H9 (cell line): ENCODE measurements at regions not wholly inside any gene's neighbourhood (a gene's known extent, or its start where the extent isn't known, plus 50 kb on each side); places are given as distances from the start of the nearest gene placed in this dataset.

Source experiments
- DNase-seq: peaks from one replicate; pipeline ENCODE4 v3.0.0-alpha.2; 2017
- H2AFZ ChIP-seq: one replicate; pipeline ENCODE4 v1.6.1; 2013; ENCODE audit warnings: mild to moderate bottlenecking, low read length, control low read depth, moderate library complexity
- H2AK5ac ChIP-seq: 2 replicates; pipeline ENCODE4 v1.6.1; 2013; ENCODE audit warnings: low read length, control low read depth, mixed read lengths; ENCODE audit not compliant: insufficient read length
- H2BK120ac ChIP-seq: one replicate; pipeline ENCODE4 v1.6.1; 2013; ENCODE audit warnings: low read depth, mild to moderate bottlenecking, low read length, control low read depth, inconsistent platforms; ENCODE audit not compliant: poor library complexity, severe bottlenecking
- H2BK12ac ChIP-seq: 2 replicates; pipeline ENCODE4 v1.6.1; 2013; ENCODE audit warnings: low read length, control low read depth, mixed read lengths, low read depth; ENCODE audit not compliant: insufficient read length
- H2BK15ac ChIP-seq: 2 replicates; pipeline ENCODE4 v1.6.1; 2013; ENCODE audit warnings: low read depth, low read length, control low read depth
- H2BK20ac ChIP-seq: one replicate; pipeline ENCODE4 v1.6.1; 2013; ENCODE audit warnings: low read depth, mild to moderate bottlenecking, low read length, control low read depth, inconsistent platforms; ENCODE audit not compliant: poor library complexity, severe bottlenecking
- H2BK5ac ChIP-seq: 2 replicates; pipeline ENCODE4 v1.6.1; 2013; ENCODE audit warnings: low read length, control low read depth, mixed read lengths; ENCODE audit not compliant: insufficient read length
- H3K14ac ChIP-seq: 2 replicates; pipeline ENCODE4 v1.6.1; 2013; ENCODE audit warnings: low read length, control low read depth; ENCODE audit not compliant: insufficient read depth
- H3K18ac ChIP-seq: 2 replicates; pipeline ENCODE4 v1.6.1; 2013; ENCODE audit warnings: low read depth, mild to moderate bottlenecking, mixed read lengths, low read length, control low read depth; ENCODE audit not compliant: insufficient read length
- H3K23ac ChIP-seq: 2 replicates; pipeline ENCODE4 v1.6.1; 2013; ENCODE audit warnings: low read length, control low read depth, mixed read lengths, low read depth; ENCODE audit not compliant: insufficient read length
- H3K23me2 ChIP-seq: 2 replicates; pipeline ENCODE4 v1.6.1; 2013; ENCODE audit warnings: low read depth, mild to moderate bottlenecking, mixed read lengths, low read length, control low read depth; ENCODE audit not compliant: insufficient read length, poor library complexity, severe bottlenecking
- H3K27ac ChIP-seq: 2 replicates; pipeline ENCODE4 v1.5.1; 2013; ENCODE audit warnings: low read length, control low read depth, mixed read lengths, low read depth; ENCODE audit not compliant: insufficient read length
- H3K27me3 ChIP-seq: 2 replicates; pipeline ENCODE4 v1.6.1; 2013; ENCODE audit warnings: low read length, control low read depth, inconsistent platforms; ENCODE audit not compliant: insufficient read depth
- H3K4ac ChIP-seq: 2 replicates; pipeline ENCODE4 v1.6.1; 2013; ENCODE audit warnings: low read depth, mild to moderate bottlenecking, control low read depth, inconsistent platforms, low read length, moderate library complexity
- H3K4me1 ChIP-seq: 2 replicates; pipeline ENCODE4 v1.6.1; 2013; ENCODE audit warnings: low read length, control low read depth, inconsistent platforms; ENCODE audit not compliant: insufficient read depth
- H3K4me2 ChIP-seq: 2 replicates; pipeline ENCODE4 v1.6.1; 2013; ENCODE audit warnings: low read length, control low read depth, mixed read lengths; ENCODE audit not compliant: insufficient read length, insufficient read depth
- H3K56ac ChIP-seq: 2 replicates; pipeline ENCODE4 v1.6.1; 2013; ENCODE audit warnings: low read depth, mild to moderate bottlenecking, mixed read lengths, low read length, control low read depth; ENCODE audit not compliant: insufficient read length
- H3K79me1 ChIP-seq: 2 replicates; pipeline ENCODE4 v1.6.1; 2013; ENCODE audit warnings: low read depth, mild to moderate bottlenecking, moderate library complexity, low read length, control low read depth, inconsistent platforms; ENCODE audit not compliant: insufficient read depth, poor library complexity, severe bottlenecking
- H3K79me2 ChIP-seq: 2 replicates; pipeline ENCODE4 v1.6.1; 2013; ENCODE audit warnings: low read length, control low read depth, inconsistent platforms; ENCODE audit not compliant: insufficient read depth
- H3K9ac ChIP-seq: 2 replicates; pipeline ENCODE4 v1.6.1; 2013; ENCODE audit warnings: low read length, control low read depth, mixed read lengths; ENCODE audit not compliant: insufficient read length; ENCODE audit errors: extremely low read depth
- H3K9me3 ChIP-seq: one replicate; pipeline ENCODE4 v1.6.1; 2013; ENCODE audit warnings: low read depth, low read length, inconsistent platforms; ENCODE audit not compliant: control insufficient read depth
- H3T11ph ChIP-seq: one replicate; pipeline ENCODE4 v1.6.1; 2013; ENCODE audit warnings: mild to moderate bottlenecking, low read length, control low read depth, inconsistent platforms
- H4K20me1 ChIP-seq: one replicate; pipeline ENCODE4 v1.6.1; 2013; ENCODE audit not compliant: control insufficient read depth, insufficient read length, insufficient read depth
- H4K5ac ChIP-seq: 2 replicates; pipeline ENCODE4 v1.6.1; 2013; ENCODE audit warnings: low read depth, mild to moderate bottlenecking, mixed read lengths, low read length, control low read depth; ENCODE audit not compliant: insufficient read length
- H4K8ac ChIP-seq: replicated peaks from 2 replicates; pipeline ENCODE4 v1.6.1; 2013; ENCODE audit warnings: low read length, control low read depth, mixed read lengths, low read depth; ENCODE audit not compliant: insufficient read length
- H4K91ac ChIP-seq: 2 replicates; pipeline ENCODE4 v1.6.1; 2013; ENCODE audit warnings: low read depth, mild to moderate bottlenecking, moderate library complexity, mixed read lengths, low read length, control low read depth; ENCODE audit not compliant: insufficient read length
- H3K27ac Mint-ChIP-seq, 3 experiments: 2 replicates in 2 of 3; 3 replicates in 1 of 3; pipeline ENCODE4 v1.8.0; 2020 to 2021; ENCODE audit warnings: mixed read lengths in 3 of 3, mild to moderate bottlenecking in 1 of 3, moderate library complexity in 1 of 3
- H3K27me3 Mint-ChIP-seq: 2 replicates; pipeline ENCODE4 v1.8.0; 2021; ENCODE audit warnings: low read depth, mild to moderate bottlenecking, moderate library complexity, mixed read lengths
- H3K36me3 Mint-ChIP-seq, 3 experiments: 2 replicates in 2 of 3; 3 replicates in 1 of 3; pipeline ENCODE4 v1.8.0; 2020 to 2021; ENCODE audit warnings: low read depth in 3 of 3, mixed read lengths in 3 of 3; ENCODE audit not compliant: insufficient read depth in 1 of 3
- H3K4me1 Mint-ChIP-seq, 2 experiments: 2 replicates each; pipeline ENCODE4 v1.8.0; 2020; ENCODE audit warnings: mixed read lengths in 2 of 2
- H3K4me3 Mint-ChIP-seq, 2 experiments: 2 replicates in 1 of 2; 3 replicates in 1 of 2; pipeline ENCODE4 v1.8.0; 2020 to 2021; ENCODE audit warnings: mild to moderate bottlenecking in 2 of 2, mixed read lengths in 2 of 2, moderate library complexity in 1 of 2
- H3K9me3 Mint-ChIP-seq, 2 experiments: 2 replicates in 1 of 2; 3 replicates in 1 of 2; pipeline ENCODE4 v1.8.0; 2020; ENCODE audit warnings: mild to moderate bottlenecking in 2 of 2, mixed read lengths in 2 of 2, moderate library complexity in 1 of 2
- WGBS: extraction: QIAGEN DNeasy Blood & Tissue Kit; methylation state at CpG from one replicate; pipeline ENCODE4 v1.1.7; 2013; ENCODE audit warnings: missing lambda C conversion rate, low lambda C conversion rate, mixed read lengths; ENCODE audit not compliant: insufficient read length; ENCODE audit errors: extremely low coverage; 5-methylcytosine and 5-hydroxymethylcytosine counted together
- TF ChIP-seq, protein P1 (sequence below): fragments of 200-600 bp; sonication (generic); conservative IDR thresholded peaks from 3 replicates; pipeline ENCODE4 v1.8.0; 2021; ENCODE audit warnings: antibody characterized with exemption, mild to moderate bottlenecking

DNA sequence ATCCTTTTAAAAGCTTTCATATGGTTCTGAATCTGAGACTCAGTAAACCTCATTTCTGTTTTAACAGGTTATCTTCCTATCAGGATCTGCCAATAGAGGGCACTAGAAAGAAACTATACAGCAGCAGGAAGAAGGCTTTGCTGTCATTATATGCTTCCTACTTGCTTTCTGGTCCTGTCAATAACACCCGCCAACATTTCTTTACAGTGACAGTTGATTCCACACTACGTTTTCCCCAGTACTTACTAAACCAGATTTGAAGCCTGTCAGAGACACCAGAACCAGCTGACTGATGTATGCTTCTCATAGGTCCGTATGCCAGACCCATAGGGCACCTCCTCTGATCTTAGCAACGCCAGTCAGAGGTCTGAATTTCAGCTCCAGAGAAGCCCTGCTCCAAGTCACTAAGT is 341.0 kb upstream of the NEGR1 start:
- no peak overlapping the region for H3K27ac ChIP-seq
- no peaks in the 10 kb centered on the region for H3K23me2 ChIP-seq
- peak; percentile 38 for DNase-seq
- Mint-ChIP-seq H3K27me3 (no peaks in the 10 kb centered on the region), H3K4me3 (peak overlapping the region in 1 of 2 experiments; percentile 6; a peak in 1 of 5 replicates), H3K9me3 (no peaks in the 10 kb centered on the region), H3K27ac (no peak overlapping the region), H3K4me1 (peaks cover 0 to 2% of the 10 kb centered on the region in 2 experiments; a peak in 1 of 4 replicates), H3K36me3 (no peaks in the 10 kb centered on the region)
- TF ChIP-seq, protein P1, sequence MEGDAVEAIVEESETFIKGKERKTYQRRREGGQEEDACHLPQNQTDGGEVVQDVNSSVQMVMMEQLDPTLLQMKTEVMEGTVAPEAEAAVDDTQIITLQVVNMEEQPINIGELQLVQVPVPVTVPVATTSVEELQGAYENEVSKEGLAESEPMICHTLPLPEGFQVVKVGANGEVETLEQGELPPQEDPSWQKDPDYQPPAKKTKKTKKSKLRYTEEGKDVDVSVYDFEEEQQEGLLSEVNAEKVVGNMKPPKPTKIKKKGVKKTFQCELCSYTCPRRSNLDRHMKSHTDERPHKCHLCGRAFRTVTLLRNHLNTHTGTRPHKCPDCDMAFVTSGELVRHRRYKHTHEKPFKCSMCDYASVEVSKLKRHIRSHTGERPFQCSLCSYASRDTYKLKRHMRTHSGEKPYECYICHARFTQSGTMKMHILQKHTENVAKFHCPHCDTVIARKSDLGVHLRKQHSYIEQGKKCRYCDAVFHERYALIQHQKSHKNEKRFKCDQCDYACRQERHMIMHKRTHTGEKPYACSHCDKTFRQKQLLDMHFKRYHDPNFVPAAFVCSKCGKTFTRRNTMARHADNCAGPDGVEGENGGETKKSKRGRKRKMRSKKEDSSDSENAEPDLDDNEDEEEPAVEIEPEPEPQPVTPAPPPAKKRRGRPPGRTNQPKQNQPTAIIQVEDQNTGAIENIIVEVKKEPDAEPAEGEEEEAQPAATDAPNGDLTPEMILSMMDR = peak; percentile 77
- H4K20me1 ChIP-seq = no peaks in the 10 kb centered on the region
- H2BK120ac ChIP-seq = no peak overlapping the region
- H3K4ac ChIP-seq = no peak overlapping the region
- no peaks in the 10 kb centered on the region for H3K79me2 ChIP-seq
- H3K4me2 ChIP-seq = no peak overlapping the region
- no peak overlapping the region for H3K14ac ChIP-seq
- no peak overlapping the region for H3K23ac ChIP-seq
- no peaks in the 10 kb centered on the region for H3K9me3 ChIP-seq
- H4K8ac ChIP-seq = no peak overlapping the region
- no peak overlapping the region for H2BK15ac ChIP-seq
- no peak overlapping the region for H4K91ac ChIP-seq
- no peak overlapping the region for H2AK5ac ChIP-seq
- no peak overlapping the region for H2BK12ac ChIP-seq
- no peaks in the 10 kb centered on the region for H3K27me3 ChIP-seq
- H3K79me1 ChIP-seq = no peaks in the 10 kb centered on the region
- H3K56ac ChIP-seq = no peak overlapping the region
- H2BK5ac ChIP-seq = no peak overlapping the region
- no peaks in the 10 kb centered on the region for H3K4me1 ChIP-seq
- H2AFZ ChIP-seq = no peak overlapping the region
- no CpG with 5 or more reads among the region's 4 CpGs for WGBS
- H3K18ac ChIP-seq = no peak overlapping the region
- H3T11ph ChIP-seq = no peak overlapping the region
- no peak overlapping the region for H4K5ac ChIP-seq
- no peak overlapping the region for H3K9ac ChIP-seq
- H2BK20ac ChIP-seq = no peak overlapping the region
